GM15510 (cell line): ENCODE measurements at regions not wholly inside any gene's neighbourhood (a gene's known extent, or its start where the extent isn't known, plus 50 kb on each side); places are given as distances from the start of the nearest gene placed in this dataset.
A peak's percentile ranks its signal among the peaks of the same experiment; 100 is the strongest.

Experiments used
- POLR2A ChIP-seq: IDR thresholded peaks from 3 replicates; pipeline ENCODE4 v1.6.1; 2011; ENCODE audit warnings: borderline replicate concordance; ENCODE audit not compliant: insufficient read length; ENCODE audit errors: extremely low read depth

- no peak for TF ChIP-seq POLR2A
Measured at GRCh38 chr6:156699017-156699421, 78.2 kb upstream of the ARID1B start.

DNA sequence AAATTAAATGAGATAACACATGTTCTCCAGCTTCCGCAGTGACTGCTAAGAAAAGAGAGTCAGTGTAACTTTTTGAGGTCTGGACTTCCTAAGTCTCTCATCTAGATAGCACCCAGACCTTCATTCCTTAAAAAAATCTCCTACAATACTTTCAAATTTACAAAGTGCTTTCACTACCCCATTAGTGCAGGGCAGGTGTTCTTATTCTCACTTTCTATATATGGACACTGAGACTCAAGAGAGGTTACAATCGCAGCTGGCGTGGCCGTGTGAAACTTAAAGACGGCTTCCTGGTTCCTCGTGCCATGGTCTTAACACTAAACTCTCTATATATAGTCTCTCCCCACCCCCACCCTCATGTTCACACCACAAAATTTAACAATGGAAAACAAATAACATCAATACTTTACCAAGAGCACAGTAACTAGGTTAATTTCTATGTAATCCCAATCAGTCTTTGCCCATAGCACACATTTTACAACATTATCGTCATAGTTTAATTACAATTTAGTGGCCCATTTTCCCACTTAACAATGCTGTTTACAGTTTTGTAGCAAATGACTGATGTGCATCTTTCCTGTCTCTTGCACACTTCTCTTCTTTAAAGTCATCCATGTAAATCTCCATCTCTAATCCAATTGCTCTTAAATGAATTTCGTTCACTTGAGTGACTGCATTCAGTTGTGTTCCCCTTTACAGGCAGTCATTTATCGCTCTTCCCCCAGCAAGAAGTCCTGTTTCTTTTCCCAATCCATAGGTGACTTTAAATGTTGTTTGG, 78.8 kb upstream of the ARID1B start:
- TF ChIP-seq POLR2A, result no peak

DNA sequence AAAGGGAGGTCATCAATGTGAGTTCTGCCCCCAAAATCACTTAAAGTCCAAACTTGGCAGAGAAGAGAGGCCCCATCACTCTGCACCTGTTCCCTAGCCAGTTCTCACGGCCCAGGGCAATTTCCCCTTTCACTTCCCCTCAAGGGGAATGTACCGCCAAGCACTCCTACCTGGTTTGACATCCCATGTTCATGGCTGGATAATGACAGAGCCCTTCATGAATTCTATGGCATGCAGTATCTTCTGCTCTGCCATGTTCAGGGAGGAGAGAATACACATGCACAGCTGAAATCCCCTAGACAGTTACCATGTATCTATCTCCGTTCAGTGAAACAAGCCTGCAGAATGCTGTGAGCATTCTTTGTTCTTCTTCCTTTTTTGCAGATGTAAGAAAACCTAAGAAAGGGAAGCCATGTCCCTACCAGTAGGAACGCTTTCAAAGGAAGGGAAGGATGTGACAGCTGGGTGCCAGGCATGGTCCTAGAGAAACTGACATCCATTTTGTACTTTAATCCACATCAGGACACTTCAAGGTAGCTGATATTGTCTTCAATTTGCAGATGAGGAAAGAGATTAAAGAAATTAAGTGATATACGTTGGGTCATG, 79.8 kb upstream of the ARID1B start:
- TF ChIP-seq POLR2A, result no peak

GRCh38 chr6:156695742-156696141, 81.4 kb upstream of the ARID1B start:
- no peak for TF ChIP-seq POLR2A

GRCh38 chr6:156694679-156695078, 82.5 kb upstream of the ARID1B start:
- no peak for TF ChIP-seq POLR2A

DNA sequence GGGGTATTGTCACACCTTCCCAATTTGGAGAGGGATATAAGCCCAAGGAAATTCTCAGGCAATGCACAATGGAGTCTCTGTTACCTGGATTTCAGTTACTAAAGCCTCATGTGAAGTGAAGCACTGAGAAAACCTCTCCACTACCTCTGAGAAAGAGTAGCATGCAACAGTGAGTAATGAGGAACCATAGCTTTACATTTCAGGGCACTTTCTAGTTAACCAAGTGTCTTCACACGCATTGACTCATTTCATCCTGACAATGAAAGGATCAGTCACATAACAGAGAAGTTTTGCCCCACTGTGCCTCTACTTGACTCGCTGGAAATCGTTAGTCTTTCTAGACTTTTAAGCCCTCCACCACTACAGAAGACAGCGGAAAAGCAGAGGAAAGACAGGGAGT, 86.2 kb upstream of the ARID1B start:
- no peak for TF ChIP-seq POLR2A

GRCh38 chr6:156689656-156690055, 87.5 kb upstream of the ARID1B start:
- TF ChIP-seq POLR2A, result no peak

- no peak for TF ChIP-seq POLR2A
Measured at GRCh38 chr6:156688620-156688971, 88.6 kb upstream of the ARID1B start.

- no peak for TF ChIP-seq POLR2A
Measured at GRCh38 chr6:156687789-156688619, 89.2 kb upstream of the ARID1B start.

- TF ChIP-seq POLR2A, result peak; percentile 69
Measured at GRCh38 chr6:156686995-156687788, 90.0 kb upstream of the ARID1B start.

- no peak for TF ChIP-seq POLR2A
Measured at GRCh38 chr6:156686301-156686994, 90.7 kb upstream of the ARID1B start.

- no peak for TF ChIP-seq POLR2A
Measured at GRCh38 chr6:156685823-156686222, 91.4 kb upstream of the ARID1B start.

- no peak for TF ChIP-seq POLR2A
Measured at GRCh38 chr6:156683821-156684220, 93.4 kb upstream of the ARID1B start.

GRCh38 chr6:156676721-156677120, 100.5 kb upstream of the ARID1B start:
- no peak for TF ChIP-seq POLR2A
